IPS DF 19.7 (cell line): ENCODE measurements at regions not wholly inside any gene's neighbourhood (a gene's known extent, or its start where the extent isn't known, plus 50 kb on each side); places are given as distances from the start of the nearest gene placed in this dataset.

ENCODE experiments used
- DNase-seq: peaks from one replicate; pipeline ENCODE4 v3.0.0-alpha.2; 2013; ENCODE audit warnings: low read depth, low spot score

DNA sequence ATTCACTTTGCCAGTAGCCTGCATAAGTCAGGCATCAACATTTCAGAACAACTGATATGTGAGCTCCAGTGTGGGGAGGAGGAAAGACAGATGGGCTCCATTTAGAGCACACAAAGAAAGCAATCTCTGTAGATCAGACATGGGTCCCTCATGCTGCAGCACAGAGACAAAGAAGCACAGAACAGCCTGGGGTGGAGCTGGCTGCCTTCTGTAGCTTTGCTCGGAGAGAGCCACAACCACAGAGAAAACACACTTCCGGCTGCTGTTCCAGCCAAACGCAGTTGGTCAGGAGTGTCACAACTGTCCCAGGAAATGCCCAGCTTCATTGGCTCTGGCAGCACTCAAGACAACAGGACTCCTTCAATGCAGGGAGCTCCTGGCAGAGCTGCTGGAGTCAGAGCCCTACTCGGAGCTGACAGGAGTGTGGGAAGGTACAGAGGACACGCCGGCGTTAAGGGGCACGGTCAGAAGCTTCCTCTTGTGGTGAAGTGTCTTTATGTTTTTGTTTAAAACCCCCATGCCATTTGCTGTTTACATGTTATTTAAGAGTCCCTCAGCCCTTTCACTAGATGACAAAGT, 494.4 kb downstream of the TCERG1L start:
- no peak for DNase-seq

DNA sequence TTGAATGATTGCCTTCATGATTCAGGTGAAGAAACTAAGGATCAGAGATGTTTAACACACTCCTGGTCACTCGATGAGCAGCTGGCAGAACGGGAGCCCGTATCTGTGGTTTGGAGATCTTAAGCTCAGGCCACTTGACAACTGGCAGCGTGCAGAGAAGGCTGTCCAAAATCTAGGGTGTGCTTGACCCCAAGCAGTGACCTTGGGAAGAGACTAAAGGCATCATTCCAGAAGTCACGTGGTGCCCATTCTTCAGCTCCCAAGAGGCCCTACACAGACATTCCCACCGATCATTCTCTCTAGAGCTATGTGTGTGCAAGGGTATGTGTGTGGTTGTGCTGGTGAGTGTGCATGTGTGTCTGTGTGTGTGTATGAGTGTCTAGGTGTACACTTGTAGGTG, 493.8 kb downstream of the TCERG1L start:
- no peak for DNase-seq

DNA sequence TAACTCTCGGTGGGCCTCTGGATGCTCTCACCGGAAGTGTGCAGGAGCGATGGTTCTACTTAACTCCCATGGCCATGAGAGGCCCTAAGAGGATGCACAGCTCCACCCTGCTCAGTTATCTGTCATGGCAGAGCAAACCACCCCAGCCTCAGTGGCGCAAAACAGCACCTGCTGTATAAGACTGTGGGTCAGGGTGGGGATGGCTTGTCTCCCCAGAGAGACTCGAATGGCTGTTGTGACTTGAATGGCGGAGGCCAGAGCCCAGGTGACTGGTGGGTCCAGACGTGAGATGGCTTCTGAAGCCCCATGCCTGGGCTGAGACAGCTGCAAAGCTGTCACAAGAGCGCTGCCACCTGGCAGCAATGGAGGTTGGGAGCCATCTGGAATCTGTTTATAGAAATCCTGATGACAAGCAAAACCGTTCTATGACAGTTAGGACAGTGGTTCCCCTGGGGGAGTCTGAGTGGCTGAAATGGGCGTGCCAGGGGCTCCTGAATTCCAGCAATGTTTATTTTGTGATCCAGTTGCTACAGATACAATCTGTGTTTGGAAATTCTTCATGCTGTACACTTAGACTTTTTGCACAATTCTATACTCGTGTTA, 490.5 kb downstream of the TCERG1L start:
- no peak for DNase-seq

DNA sequence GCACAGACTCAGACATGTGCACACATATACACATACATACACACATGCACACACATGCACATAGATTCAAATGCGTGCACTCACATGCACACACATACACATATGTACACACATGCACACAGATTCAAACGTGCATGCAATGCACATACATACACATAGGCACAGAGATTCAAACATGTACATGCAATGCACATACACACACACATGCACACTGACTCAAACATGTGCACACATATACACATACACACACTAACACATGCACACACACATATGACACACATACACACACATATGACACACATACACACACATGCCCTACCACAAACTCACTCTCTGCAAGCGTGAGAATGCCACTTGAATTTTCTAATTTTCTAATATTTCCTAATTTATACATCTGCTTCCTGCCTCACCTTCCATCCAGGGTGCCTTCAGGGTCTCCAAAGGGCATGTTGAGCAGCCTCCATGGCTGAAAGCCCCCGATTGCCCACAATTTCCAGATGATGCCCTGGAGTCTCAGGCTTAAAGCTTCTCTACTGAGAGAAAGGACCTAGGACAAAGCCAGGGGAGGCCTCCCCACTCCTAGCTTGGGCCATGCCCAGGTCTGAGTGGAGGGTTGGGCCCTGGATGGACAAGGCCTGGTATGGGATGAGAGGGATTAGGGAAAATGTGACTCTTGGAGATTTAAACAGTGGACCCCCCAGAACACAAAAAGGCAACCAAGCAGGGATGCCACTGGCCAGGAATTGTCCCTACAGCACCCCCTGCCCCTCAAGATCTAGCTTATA, 487.1 kb downstream of the TCERG1L start:
- no peak for DNase-seq

- no peak for DNase-seq
Measured at GRCh38 chr10:130833596-130833995, 477.9 kb downstream of the TCERG1L start.

DNA sequence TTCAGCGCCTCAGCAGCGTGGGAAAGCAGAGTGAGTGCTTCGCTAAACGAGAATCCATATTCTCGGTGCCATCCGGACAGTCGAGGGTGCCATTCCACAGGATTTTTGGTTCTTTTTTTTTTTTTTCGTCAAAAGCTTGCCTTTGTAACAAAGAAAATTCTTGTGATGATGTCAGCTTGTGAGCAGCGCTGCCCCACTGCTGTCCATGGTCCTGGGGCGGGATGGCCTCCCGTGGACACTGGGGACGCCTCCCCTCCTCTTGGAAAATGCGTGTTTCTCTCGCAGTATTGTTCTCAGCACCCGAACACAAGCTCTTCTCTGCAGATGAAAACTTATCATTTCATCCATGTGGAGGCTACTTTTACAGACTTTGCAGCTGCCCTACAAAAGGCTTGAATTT, 477.4 kb downstream of the TCERG1L start:
- no peak for DNase-seq

DNA sequence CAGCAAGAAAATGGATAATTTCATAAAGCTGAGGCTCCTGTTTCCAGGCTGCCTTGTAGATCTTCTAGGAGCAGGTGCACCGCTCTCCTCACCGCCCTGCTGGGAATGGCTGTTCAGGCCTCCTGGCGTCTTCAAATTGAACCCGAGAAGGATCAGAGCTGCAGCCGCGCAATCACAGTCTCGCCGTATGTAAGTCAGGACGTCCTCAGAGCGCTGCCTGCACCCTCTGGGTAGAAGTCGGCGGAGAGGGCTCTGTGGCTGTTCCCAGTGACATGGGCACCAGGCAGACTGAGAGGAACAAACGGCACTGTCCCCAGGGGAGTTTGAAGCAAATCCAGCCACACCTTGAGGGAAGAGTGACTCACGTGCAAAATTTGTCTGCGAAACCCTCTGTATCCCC, 476.9 kb downstream of the TCERG1L start:
- DNase-seq: no peak

DNA sequence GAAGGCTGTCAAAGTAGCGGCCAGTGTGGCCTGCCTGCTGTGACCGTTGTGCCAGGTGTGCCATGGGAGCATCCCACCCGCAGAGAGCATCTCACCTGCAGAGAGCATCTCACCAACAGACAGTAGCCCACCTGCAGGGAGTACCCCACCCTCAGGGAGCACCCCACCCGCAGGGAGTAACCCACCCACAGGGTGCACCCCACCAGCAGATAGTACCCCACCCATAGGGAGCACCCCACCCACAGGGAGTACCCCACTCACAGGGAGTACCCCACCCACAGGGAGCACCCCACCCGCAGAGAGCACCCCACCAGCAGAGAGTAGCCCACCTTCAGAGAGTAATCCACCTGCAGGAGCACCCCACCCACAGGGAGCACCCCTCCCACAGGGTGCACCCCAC, 476.5 kb downstream of the TCERG1L start:
- DNase-seq: no peak

GRCh38 chr10:130836344-130836743, 475.2 kb downstream of the TCERG1L start:
- DNase-seq: no peak

GRCh38 chr10:130843051-130843653, 468.4 kb downstream of the TCERG1L start:
- no peak for DNase-seq

DNA sequence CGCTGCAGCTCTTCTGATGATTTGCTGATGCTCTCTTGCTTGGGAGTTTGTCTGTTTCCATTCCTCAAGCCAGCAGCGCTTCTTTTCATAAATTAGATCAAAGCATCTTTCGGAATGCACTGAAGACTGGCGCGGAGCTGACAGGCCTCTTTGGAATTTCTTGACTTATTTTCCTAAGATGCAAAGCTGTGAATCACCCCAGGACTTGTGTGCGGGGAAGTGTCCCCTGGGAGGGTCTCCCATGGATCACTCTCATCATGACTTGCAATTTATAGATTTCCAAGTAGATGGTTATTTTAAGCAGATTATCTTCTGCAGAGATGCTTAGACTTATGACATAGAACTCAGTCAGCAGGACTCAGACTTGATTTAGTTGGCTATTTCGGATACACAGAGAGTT, 467.2 kb downstream of the TCERG1L start:
- no peak for DNase-seq

GRCh38 chr10:130847170-130847569, 464.4 kb downstream of the TCERG1L start:
- DNase-seq: no peak

DNA sequence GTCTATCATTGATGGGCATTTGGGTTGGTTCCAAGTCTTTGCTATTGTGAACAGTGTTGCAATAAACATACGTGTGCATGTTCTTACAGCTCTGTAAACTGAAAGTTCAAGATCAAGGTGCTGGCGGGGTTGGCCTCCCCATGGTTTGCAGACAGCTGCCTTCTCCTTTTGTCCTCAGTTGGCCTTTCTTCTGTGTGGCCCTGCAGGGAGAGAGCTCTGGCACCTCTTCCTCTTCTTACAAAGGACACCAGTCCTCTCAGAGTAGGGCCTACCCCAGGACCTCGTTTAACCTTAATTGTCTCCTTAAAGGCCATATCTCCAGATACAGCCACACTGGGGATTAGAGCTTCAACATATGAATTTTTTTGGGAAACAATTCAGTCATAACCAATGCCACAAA, 462.7 kb downstream of the TCERG1L start:
- no peak for DNase-seq

- DNase-seq: no peak
Measured at GRCh38 chr10:130854151-130854550, 457.4 kb downstream of the TCERG1L start.

DNA sequence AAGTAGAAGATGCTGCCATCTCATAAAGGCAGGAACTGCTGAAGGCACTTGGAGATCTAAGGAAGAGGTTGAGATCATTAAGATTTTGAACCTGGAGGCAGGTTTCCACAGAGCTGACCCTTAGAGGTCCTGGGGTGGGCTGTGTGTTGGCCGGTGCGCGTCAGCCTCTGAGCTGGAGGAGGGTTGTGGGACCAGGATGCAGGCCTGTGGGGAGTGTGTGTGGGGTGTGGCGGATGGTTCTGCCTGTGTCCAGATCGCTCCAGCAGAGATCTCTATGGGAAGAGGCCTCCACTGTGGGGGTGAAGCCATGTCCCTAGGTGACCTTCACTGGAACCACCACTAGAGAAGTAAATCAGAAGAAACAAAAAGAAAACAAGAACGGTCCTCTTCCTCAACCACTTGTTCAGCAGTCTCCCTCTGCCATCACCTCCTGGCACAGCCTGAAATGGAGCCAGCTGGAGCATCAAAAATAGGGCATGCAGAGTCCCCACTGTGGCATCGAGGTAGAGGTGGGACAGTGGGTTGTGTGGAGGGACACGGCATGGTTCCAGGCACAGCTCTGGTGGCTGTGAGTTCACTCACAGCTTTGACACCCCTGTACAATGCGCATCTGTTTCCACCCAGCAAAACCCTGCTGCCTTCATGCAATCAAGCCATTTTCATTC, 453.8 kb downstream of the TCERG1L start:
- DNase-seq: no peak

DNA sequence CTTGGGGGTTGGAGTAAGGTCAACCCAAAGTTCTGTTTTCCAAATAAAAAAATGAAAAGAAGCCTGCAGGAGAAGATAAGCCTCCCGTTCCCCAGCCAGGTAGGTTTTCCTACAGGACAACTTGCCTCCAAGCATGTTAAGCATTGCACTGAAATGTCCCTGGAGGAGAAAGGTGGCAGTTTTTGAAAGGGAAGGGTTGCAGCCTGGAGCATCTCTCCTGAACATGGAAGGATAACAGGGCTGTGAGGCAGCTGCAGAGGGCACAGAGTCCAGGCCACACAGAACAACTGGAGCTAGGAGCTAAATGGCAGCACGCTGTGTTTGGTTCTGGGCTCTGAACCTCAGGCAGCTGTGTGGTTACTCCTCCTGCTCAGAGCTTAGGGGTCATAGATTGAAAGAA, 452.9 kb downstream of the TCERG1L start:
- no peak for DNase-seq

GRCh38 chr10:130859427-130859826, 452.1 kb downstream of the TCERG1L start:
- DNase-seq: no peak

DNA sequence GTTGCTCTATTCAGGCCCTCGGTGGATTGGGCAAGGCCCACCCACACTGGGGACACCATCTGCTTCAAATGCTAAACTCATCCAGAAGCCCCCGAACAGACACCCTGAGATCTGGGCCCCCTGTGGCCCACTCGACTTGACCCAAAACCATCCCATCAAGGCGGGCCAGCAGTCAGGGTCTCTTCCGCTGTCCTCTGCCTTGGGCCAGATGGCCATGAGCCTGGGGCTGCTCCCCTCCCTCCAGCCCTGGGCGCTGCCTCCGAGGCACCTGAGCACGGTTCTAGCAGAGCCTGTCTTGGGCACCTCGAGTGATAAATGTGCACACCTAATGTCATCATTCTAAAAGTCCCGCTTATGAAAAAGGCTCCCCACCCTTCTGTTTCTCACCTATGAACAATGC, 449.4 kb downstream of the TCERG1L start:
- no peak for DNase-seq

- no peak for DNase-seq
Measured at GRCh38 chr10:130862626-130863025, 448.9 kb downstream of the TCERG1L start.

- DNase-seq: no peak
Measured at GRCh38 chr10:130863044-130863443, 448.5 kb downstream of the TCERG1L start.

DNA sequence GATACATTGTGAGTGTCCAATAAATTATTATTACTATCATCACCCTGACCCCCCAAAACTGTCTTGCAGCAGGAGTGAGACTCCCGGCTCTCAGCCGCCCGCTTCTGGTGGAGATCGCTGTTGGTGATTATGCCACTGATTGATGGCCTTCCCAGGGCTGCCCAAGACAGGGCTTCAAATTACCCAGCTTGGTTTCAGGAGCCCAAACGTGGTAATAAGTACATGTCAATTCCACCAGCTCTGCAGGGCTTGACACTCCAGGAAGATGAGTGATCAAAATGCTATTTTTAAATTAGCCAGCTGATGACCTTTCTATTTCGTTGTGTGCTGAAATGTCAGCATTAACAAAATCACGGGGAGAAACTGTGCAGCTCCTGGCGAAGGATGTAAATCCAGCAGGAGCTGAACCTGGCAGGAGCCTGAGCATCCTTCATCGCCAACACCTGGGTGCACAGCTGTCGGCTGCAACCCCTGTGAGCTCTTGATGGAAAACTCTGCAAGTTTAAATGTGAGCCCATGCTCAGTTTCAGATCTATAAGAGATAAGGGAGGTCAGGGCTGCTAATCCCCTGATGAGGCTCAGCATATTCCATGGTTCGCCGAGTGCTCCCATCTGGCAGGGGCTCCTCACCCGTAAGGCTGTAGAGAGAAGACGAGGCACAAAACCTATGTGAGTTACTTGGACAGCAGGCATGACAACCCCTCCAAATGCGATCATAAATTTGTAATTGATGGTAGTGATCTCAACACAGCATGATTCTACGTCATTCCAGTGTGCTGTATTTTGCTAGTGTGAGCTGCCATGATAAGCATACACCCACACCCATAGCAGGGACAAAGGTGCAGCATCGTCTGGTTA, 446.3 kb downstream of the TCERG1L start:
- no peak for DNase-seq
